ENCODE measurements at regions not wholly inside any gene's neighbourhood (a gene's known extent, or its start where the extent isn't known, plus 50 kb on each side); places are given as distances from the start of the nearest gene placed in this dataset.

- peak; percentile 27 for DNase-seq
These were observed 116.5 kb upstream of the SERTAD2 start for GRCh38 chr2:64770137-64770780.

GRCh38 chr2:64770781-64771334 lies 117.1 kb upstream of the SERTAD2 start:
- peak; percentile 95 for DNase-seq

- DNase-seq, result no peak
These were observed 118.0 kb upstream of the SERTAD2 start for GRCh38 chr2:64771737-64772136.

- DNase-seq, result no peak
These were observed 119.9 kb upstream of the SERTAD2 start for GRCh38 chr2:64773461-64774118.

- DNase-seq, result no peak
These were observed 124.1 kb upstream of the SERTAD2 start for GRCh38 chr2:64777841-64778240.

- peak; percentile 97 for DNase-seq
These were observed 125.5 kb upstream of the SERTAD2 start for GRCh38 chr2:64779117-64779690.

- peak; percentile 28 for DNase-seq
These were observed 126.3 kb upstream of the SERTAD2 start for GRCh38 chr2:64780041-64780440.

GRCh38 chr2:64781711-64782390 lies 128.1 kb upstream of the SERTAD2 start:
- peak; percentile 30 for DNase-seq

- no peak for DNase-seq
These were observed 130.7 kb upstream of the SERTAD2 start for GRCh38 chr2:64784168-64785061.

GRCh38 chr2:64785245-64785644 lies 131.5 kb upstream of the SERTAD2 start:
- DNase-seq, result no peak

GRCh38 chr2:64786343-64787018 lies 132.8 kb upstream of the SERTAD2 start:
- no peak for DNase-seq

- no peak for DNase-seq
These were observed 133.3 kb upstream of the SERTAD2 start for GRCh38 chr2:64787019-64787365.

- DNase-seq, result no peak
These were observed 134.0 kb upstream of the SERTAD2 start for GRCh38 chr2:64787698-64788097.

- DNase-seq, result no peak
These were observed 136.0 kb upstream of the SERTAD2 start for GRCh38 chr2:64789466-64790320.

GRCh38 chr2:64792300-64792699 lies 138.6 kb upstream of the SERTAD2 start:
- no peak for DNase-seq

- DNase-seq, result peak; percentile 61
These were observed 139.4 kb upstream of the SERTAD2 start for GRCh38 chr2:64792995-64793639.

GRCh38 chr2:64793701-64794100 lies 140.0 kb upstream of the SERTAD2 start:
- no peak for DNase-seq

- no peak for DNase-seq
These were observed 140.8 kb upstream of the SERTAD2 start for GRCh38 chr2:64794426-64794995.

GRCh38 chr2:64795024-64795592 lies 141.4 kb upstream of the SERTAD2 start:
- DNase-seq, result no peak

GRCh38 chr2:64796926-64797325 lies 143.2 kb upstream of the SERTAD2 start:
- DNase-seq, result no peak
